Left lung (tissue), 4 donors: ENCODE measurements at regions not wholly inside any gene's neighbourhood (a gene's known extent, or its start where the extent isn't known, plus 50 kb on each side); places are given as distances from the start of the nearest gene placed in this dataset.

ENCODE experiments used
- ATAC-seq: fragments of 200-7000 bp; cut with Tn5 transposase; one replicate; pipeline ENCODE4 v1.9.1; 2020; ENCODE audit warnings: moderate library complexity
- DNase-seq, 4 donors: peaks; one replicate each; pipeline ENCODE4 v3.0.0-alpha.2; 2013 to 2020
- H3K27ac ChIP-seq, 2 donors: fragments of 200-600 bp; sonication (generic) in 1 of 2; one replicate each; pipeline versions ENCODE4 v1.5.0 to v1.8.0; 2020 to 2021
- H3K27me3 ChIP-seq, 2 donors: fragments of 200-600 bp; sonication (generic) in 1 of 2; one replicate each; pipeline versions ENCODE4 v1.5.0 to v1.8.0; 2020 to 2021
- H3K36me3 ChIP-seq, 2 donors: fragments of 200-600 bp; sonication (generic) in 1 of 2; one replicate each; pipeline versions ENCODE4 v1.5.0 to v1.8.0; 2020 to 2021
- H3K4me1 ChIP-seq, 2 donors: fragments of 200-600 bp; one replicate each; pipeline ENCODE4 v1.8.0; 2021
- H3K4me3 ChIP-seq, 2 donors: fragments of 200-600 bp; sonication (generic) in 1 of 2; one replicate each; pipeline versions ENCODE4 v1.5.0 to v1.8.0; 2020 to 2021; ENCODE audit warnings: mild to moderate bottlenecking in 1 of 2
- H3K9me3 ChIP-seq, 2 donors: fragments of 200-600 bp; sonication (generic) in 1 of 2; one replicate each; pipeline versions ENCODE4 v1.5.0 to v1.8.0; 2020 to 2021
- intact Hi-C, 2 donors: fragments of 100-400 bp; cut with DNase I; formaldehyde crosslinking; loops; one replicate each; pipeline versions ENCODE4 v1.11.2 to v1.14.2; 2022
- TF ChIP-seq, protein P1 (sequence below), 2 donors: fragments of 200-600 bp; sonication (generic) in 1 of 2; IDR thresholded peaks; one replicate each; pipeline versions ENCODE4 v1.5.0 to v1.8.0; 2021; ENCODE audit warnings: antibody characterized with exemption in 2 of 2
- donor health status: DM: no; HTN: yes; CAD: no.
- donor health status: DM: no; HTN: no; CAD: no.

DNA sequence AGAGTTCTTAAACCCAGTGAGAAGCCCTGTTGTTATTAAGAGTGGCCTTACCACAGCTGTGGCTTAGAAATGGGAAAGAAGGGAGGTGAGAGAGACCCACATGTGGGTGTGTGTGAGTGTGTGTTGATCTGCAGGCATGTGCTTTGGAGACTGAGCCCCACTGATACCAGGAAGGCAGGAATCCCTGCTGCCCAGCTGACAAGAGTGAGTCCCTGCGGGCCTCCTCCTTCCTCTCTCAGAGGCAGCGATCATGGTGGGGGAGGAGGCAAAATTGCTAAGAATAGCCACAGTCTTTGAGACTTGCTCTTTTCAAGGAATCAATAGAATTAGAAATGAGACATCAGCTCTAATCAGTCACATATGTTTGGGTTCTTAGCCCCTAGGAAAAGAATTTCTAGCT, 87.0 kb upstream of the WARS2 start:
- TF ChIP-seq, protein P1, sequence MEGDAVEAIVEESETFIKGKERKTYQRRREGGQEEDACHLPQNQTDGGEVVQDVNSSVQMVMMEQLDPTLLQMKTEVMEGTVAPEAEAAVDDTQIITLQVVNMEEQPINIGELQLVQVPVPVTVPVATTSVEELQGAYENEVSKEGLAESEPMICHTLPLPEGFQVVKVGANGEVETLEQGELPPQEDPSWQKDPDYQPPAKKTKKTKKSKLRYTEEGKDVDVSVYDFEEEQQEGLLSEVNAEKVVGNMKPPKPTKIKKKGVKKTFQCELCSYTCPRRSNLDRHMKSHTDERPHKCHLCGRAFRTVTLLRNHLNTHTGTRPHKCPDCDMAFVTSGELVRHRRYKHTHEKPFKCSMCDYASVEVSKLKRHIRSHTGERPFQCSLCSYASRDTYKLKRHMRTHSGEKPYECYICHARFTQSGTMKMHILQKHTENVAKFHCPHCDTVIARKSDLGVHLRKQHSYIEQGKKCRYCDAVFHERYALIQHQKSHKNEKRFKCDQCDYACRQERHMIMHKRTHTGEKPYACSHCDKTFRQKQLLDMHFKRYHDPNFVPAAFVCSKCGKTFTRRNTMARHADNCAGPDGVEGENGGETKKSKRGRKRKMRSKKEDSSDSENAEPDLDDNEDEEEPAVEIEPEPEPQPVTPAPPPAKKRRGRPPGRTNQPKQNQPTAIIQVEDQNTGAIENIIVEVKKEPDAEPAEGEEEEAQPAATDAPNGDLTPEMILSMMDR (IDR thresholded peaks at IDR 0.05), result no peak
- no peaks in the 10 kb centered on the region for H3K27me3 ChIP-seq
- H3K9me3 ChIP-seq, result no peaks in the 10 kb centered on the region
- no peak overlapping the region for H3K27ac ChIP-seq
- no peak for DNase-seq
- intact Hi-C loops, result no loop called here
- no peak for ATAC-seq
- no peaks in the 10 kb centered on the region for H3K4me1 ChIP-seq
- no peak overlapping the region for H3K4me3 ChIP-seq
- no peaks in the 10 kb centered on the region for H3K36me3 ChIP-seq

DNA sequence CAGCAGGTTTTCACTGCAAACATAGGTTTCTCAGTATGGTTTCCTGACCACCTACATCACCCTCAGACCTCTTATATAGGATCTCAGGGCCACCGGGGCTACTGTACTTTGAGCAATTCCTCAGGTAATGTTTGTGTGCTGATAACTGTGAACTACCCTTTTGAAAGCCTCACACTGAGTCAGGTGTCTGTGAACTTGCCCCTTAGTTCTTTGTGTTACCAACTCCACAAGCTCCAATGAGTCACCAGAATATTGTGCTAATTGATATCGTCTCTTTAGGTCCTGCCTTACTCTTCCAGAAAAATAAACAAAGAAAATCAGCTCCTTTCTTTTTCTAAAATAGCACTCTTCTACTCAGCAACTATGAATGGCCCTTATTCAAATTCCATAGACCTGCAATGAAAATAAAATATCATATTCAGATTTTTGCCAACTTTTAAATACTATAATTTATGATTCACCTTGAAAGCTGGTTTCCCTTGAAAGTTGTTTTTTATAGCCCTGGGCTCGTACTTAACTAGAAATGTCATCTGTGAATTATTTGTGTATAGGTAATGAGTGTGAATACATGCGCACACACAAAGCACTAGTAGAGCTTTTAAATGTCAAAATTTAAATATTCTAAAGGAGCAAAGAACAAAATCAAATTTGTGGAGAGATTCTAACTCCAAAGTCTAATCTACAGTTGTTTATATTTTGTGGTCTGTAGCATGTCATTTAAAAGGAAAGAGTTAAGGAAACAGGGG, 88.1 kb upstream of the WARS2 start:
- no peaks in the 10 kb centered on the region for H3K4me1 ChIP-seq
- H3K27me3 ChIP-seq, result no peaks in the 10 kb centered on the region
- no peaks in the 10 kb centered on the region for H3K9me3 ChIP-seq
- H3K36me3 ChIP-seq, result no peaks in the 10 kb centered on the region
- TF ChIP-seq, protein P1 (IDR thresholded peaks at IDR 0.05), result no peak
- H3K27ac ChIP-seq, result no peak overlapping the region
- DNase-seq, result no peak
- ATAC-seq, result no peak
- no peak overlapping the region for H3K4me3 ChIP-seq
- intact Hi-C loops, result no loop called here

DNA sequence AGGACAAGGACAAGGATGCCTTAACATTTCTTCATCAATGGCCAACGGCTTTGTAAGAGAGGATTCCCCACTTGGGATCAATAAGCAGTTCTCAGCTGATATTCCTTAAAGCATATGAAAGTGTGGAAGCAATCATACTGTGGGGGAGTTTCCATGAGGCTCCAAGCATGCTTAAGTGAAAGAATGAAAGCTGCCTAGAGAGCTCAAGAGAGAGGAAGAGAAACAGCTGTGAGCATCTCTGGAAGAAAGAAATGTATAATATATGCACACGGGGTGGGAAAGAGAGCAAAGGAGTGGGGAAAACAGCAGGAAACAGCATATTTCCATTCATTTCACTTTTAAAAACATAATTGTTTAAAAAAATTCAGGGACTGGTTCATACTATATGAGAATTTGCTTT, 94.7 kb upstream of the WARS2 start:
- Histone ChIP-seq H3K4me3 (no peak overlapping the region), H3K4me1 (no peaks in the 10 kb centered on the region), H3K9me3 (no peaks in the 10 kb centered on the region), H3K27me3 (no peaks in the 10 kb centered on the region), H3K27ac (no peak overlapping the region), H3K36me3 (no peaks in the 10 kb centered on the region)
- TF ChIP-seq, protein P1 (IDR thresholded peaks at IDR 0.05), result no peak
- DNase-seq (no peak), ATAC-seq (no peak)
- intact Hi-C loops, result no loop called here

DNA sequence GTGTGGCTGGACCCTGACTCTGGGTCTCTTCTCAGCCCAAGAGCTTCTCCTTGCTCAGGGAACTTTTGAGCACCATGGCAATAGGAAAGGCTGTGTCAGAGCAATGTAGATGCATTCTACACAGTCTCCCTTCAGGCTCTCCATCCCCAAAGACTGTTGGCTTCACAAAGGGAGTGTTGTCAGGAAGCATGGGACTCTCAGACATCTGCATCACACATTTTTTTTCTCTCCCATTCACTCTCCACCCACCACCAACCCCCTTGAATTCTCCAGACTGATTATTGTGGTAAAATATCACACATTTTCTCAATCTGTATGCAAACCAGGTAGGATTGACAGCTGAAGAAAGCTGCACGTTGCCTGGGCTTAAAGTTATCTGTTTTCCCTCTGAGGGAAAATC, 105.4 kb upstream of the WARS2 start:
- no peaks in the 10 kb centered on the region for H3K4me1 ChIP-seq
- TF ChIP-seq, protein P1 (IDR thresholded peaks at IDR 0.05), result no peak
- no peak overlapping the region for H3K4me3 ChIP-seq
- no peaks in the 10 kb centered on the region for H3K9me3 ChIP-seq
- DNase-seq (no peak), ATAC-seq (no peak)
- no peak overlapping the region for H3K27ac ChIP-seq
- intact Hi-C loops, result no loop called here
- no peaks in the 10 kb centered on the region for H3K27me3 ChIP-seq
- H3K36me3 ChIP-seq, result no peaks in the 10 kb centered on the region

DNA sequence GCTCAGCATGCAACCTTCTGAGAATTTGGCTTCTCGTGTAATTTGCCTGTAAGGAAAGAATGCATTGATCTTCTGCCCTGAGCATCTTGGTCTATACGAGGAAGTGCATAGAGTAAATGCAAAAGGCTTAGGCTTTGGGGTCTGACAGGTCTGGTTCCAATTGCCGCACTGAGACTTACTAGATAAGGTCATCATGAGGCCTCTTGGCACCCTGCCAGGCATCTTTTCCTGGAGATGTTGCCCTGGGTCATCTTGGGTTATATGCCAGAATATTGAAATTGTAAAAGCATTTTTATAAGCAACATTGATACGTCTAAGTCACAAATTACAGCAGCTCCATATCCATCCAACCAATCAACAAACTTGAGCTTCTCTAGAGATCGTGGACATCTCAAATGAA, 108.8 kb upstream of the WARS2 start:
- DNase-seq, result no peak
- intact Hi-C loops, result no loop called here
- TF ChIP-seq, protein P1 (IDR thresholded peaks at IDR 0.05), result no peak
- H3K9me3 ChIP-seq, result no peaks in the 10 kb centered on the region
- no peaks in the 10 kb centered on the region for H3K4me1 ChIP-seq
- ATAC-seq, result no peak
- no peaks in the 10 kb centered on the region for H3K27me3 ChIP-seq
- no peaks in the 10 kb centered on the region for H3K36me3 ChIP-seq
- no peak overlapping the region for H3K27ac ChIP-seq
- H3K4me3 ChIP-seq, result no peak overlapping the region
